ENCODE measurements at regions not wholly inside any gene's neighbourhood (a gene's known extent, or its start where the extent isn't known, plus 50 kb on each side); places are given as distances from the start of the nearest gene placed in this dataset.
"Not testable (repeated sequence)": the region's sequence is repeated elsewhere in the genome, so short reads cannot be mapped to it uniquely, and the experiment has no call there.

DNA sequence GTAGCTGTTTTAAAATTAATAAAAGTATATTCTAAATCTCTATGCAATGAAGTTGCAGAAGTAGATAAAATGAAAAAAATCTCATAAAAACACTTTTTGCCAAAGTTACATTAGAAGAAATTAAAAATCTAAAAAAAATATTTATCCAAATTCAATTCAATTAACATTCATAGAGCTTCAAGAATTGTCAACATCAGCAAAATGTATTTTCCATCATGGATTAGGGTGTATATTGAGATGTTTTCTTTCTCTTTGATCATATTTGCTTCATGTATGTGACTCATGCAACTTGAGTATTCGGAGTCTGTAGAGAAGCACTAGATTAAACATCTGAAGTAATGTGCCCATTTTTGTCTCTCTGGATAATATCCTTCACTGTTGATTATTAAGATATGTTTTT lies 415.3 kb upstream of the FAM174A start:
- BruUV-seq (replicated peaks): no TSS peak

DNA sequence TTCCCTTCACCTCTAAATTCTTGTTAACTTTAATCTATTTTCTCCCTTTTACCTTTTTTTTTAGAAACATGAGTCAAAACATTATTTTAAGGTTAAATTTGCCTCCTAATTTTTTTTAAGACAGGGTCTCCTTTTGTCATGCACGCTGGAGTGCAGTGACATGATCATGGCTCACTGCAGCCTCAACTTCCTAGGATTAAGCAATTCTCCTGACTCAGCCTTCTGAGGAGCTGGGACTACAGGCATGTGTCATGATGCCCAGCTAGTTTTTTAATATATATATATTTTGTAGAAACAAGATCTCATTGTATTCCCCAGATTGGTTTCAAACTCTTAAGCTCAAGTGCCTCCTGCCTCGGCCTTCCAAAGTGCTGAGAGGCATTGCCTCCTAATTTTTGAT lies 424.7 kb upstream of the FAM174A start:
- TF ChIP-seq CTCF (IDR thresholded peaks at IDR 0.05; ENCODE audit: insufficient read depth in 1 of 2, low read depth in 1 of 2, low read length in 1 of 2, severe bottlenecking in 1 of 2, unreplicated experiment in 1 of 2): no peak
- H3K4me1 ChIP-seq: no peaks in the 10 kb centered on the region
- H3K36me3 ChIP-seq (ENCODE audit: control insufficient read depth, insufficient read depth, low read length): no peaks in the 10 kb centered on the region
- Mint-ChIP-seq H3K27me3 (ENCODE audit: insufficient read depth, unreplicated experiment) (no peaks in the 10 kb centered on the region), H3K4me3 (ENCODE audit: unreplicated experiment) (no peak overlapping the region), H3K9me3 (ENCODE audit: unreplicated experiment) (peaks cover 22% of the 10 kb centered on the region), H3K36me3 (ENCODE audit: insufficient read depth, unreplicated experiment) (no peaks in the 10 kb centered on the region), H3K4me1 (ENCODE audit: low read depth, unreplicated experiment) (no peaks in the 10 kb centered on the region), H3K27ac (ENCODE audit: unreplicated experiment) (no peak overlapping the region)
- CTCF ChIA-PET: no interaction called here
- intact Hi-C loops (cut with micrococcal nuclease; ENCODE audit: unreplicated experiment): no loop called here
- no peaks in the 10 kb centered on the region for H3K27me3 ChIP-seq (replicated peaks; ENCODE audit: control insufficient read depth, insufficient read depth, low read length)
- DNase-seq: no peak
- no TSS peak for BruUV-seq (replicated peaks)
- H3K4me3 ChIP-seq (ENCODE audit: low read depth, low read length): no peak overlapping the region
- POLR2A ChIA-PET: no interaction called here
- H3K9me3 ChIP-seq: no peaks in the 10 kb centered on the region; the same call in 1 of the 2 replicates

More for the DNA sequence above, 415.3 kb upstream of the FAM174A start:
- Mint-ChIP-seq H3K9me3 (ENCODE audit: unreplicated experiment) (no peaks in the 10 kb centered on the region), H3K4me1 (ENCODE audit: low read depth, unreplicated experiment) (no peaks in the 10 kb centered on the region), H3K4me3 (ENCODE audit: unreplicated experiment) (no peak overlapping the region), H3K27ac (ENCODE audit: unreplicated experiment) (no peak overlapping the region), H3K36me3 (ENCODE audit: insufficient read depth, unreplicated experiment) (no peaks in the 10 kb centered on the region), H3K27me3 (ENCODE audit: insufficient read depth, unreplicated experiment) (peaks cover 5% of the 10 kb centered on the region)
- no peaks in the 10 kb centered on the region for H3K4me1 ChIP-seq
- no peaks in the 10 kb centered on the region for H3K36me3 ChIP-seq (ENCODE audit: control insufficient read depth, insufficient read depth, low read length)
- no peak overlapping the region for H3K4me3 ChIP-seq (ENCODE audit: low read depth, low read length)
- no peaks in the 10 kb centered on the region for H3K9me3 ChIP-seq
- no peak for DNase-seq
- H3K27me3 ChIP-seq (replicated peaks; ENCODE audit: control insufficient read depth, insufficient read depth, low read length): no peaks in the 10 kb centered on the region
- intact Hi-C loops (cut with micrococcal nuclease; ENCODE audit: unreplicated experiment): no loop called here
- POLR2A ChIA-PET: no interaction called here
- TF ChIP-seq CTCF (IDR thresholded peaks at IDR 0.05; ENCODE audit: insufficient read depth in 1 of 2, low read depth in 1 of 2, low read length in 1 of 2, severe bottlenecking in 1 of 2, unreplicated experiment in 1 of 2): no peak
- CTCF ChIA-PET: no interaction called here

DNA sequence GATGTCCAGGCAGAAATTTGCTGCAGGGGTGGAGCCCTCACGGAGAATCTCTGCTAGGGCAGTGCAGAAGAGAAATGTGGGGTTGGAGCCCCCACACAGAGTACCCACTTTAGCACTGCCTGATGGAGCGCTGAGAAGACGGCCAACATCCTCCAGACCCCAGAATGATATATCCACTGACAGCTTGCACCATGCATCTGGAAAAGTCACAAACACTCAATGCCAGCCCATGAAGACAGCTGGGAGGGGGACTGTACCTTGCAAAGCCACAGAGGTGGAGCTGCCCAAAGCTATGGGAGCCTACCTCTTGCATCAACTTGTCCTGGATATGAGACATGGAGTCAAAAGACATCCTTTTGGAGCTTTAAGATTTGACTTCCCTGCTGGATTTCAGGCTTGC lies 426.3 kb upstream of the FAM174A start:
- intact Hi-C loops (cut with micrococcal nuclease; ENCODE audit: unreplicated experiment): no loop called here
- Histone ChIP-seq H3K4me1 (no peaks in the 10 kb centered on the region), H3K27me3 (replicated peaks; ENCODE audit: control insufficient read depth, insufficient read depth, low read length) (no peaks in the 10 kb centered on the region), H3K9me3 (no peaks in the 10 kb centered on the region; the same call in 1 of the 2 replicates), H3K36me3 (ENCODE audit: control insufficient read depth, insufficient read depth, low read length) (no peaks in the 10 kb centered on the region), H3K4me3 (ENCODE audit: low read depth, low read length) (no peak overlapping the region)
- Mint-ChIP-seq H3K4me3 (ENCODE audit: unreplicated experiment) (no peak overlapping the region), H3K9me3 (ENCODE audit: unreplicated experiment) (peaks cover 22% of the 10 kb centered on the region), H3K36me3 (ENCODE audit: insufficient read depth, unreplicated experiment) (no peaks in the 10 kb centered on the region), H3K4me1 (ENCODE audit: low read depth, unreplicated experiment) (no peaks in the 10 kb centered on the region), H3K27ac (ENCODE audit: unreplicated experiment) (no peak overlapping the region), H3K27me3 (ENCODE audit: insufficient read depth, unreplicated experiment) (no peaks in the 10 kb centered on the region)
- no TSS peak for BruUV-seq (replicated peaks)
- POLR2A ChIA-PET: no interaction called here
- TF ChIP-seq CTCF (IDR thresholded peaks at IDR 0.05; ENCODE audit: insufficient read depth in 1 of 2, low read depth in 1 of 2, low read length in 1 of 2, severe bottlenecking in 1 of 2, unreplicated experiment in 1 of 2): no peak
- CTCF ChIA-PET: interaction anchor here (0.6 kb wide), 1 partner anchor 506 kb away, joined by 3 read pairs; no protein-coding TSS in a partner anchor
- no peak for DNase-seq

DNA sequence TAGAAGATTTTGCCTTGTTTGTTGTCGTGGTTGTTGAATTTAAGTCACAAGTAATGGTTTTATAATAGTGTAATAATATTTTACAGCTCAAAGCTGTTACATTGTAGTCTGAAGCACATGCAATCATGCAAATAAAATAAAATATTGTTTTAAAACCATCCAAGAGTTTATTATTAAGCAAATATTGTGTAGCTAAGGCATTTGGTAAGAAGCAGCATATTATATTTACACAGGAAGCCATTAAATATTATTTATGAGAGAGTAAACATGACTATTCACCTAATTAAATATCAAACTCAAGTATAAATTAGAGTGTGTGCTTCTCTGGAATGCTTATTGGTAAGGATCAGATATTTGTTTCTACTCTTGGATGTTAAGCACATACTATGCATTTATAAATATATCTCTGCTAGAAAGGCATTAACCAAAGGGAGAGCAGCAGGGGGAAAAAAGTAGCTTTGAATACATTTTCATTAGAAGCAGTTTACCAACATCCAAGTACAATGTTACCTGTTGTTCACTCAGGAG lies 431.5 kb upstream of the FAM174A start:
- H3K27me3 Mint-ChIP-seq (ENCODE audit: insufficient read depth, unreplicated experiment); CTCF ChIA-PET; H3K4me3 Mint-ChIP-seq (ENCODE audit: unreplicated experiment); intact Hi-C loops (cut with micrococcal nuclease; ENCODE audit: unreplicated experiment); POLR2A ChIA-PET; H3K27me3 ChIP-seq (replicated peaks; ENCODE audit: control insufficient read depth, insufficient read depth, low read length); H3K4me1 ChIP-seq; H3K9me3 ChIP-seq; H3K4me1 Mint-ChIP-seq (ENCODE audit: low read depth, unreplicated experiment); H3K36me3 ChIP-seq (ENCODE audit: control insufficient read depth, insufficient read depth, low read length); DNase-seq; H3K9me3 Mint-ChIP-seq (ENCODE audit: unreplicated experiment); H3K36me3 Mint-ChIP-seq (ENCODE audit: insufficient read depth, unreplicated experiment); BruUV-seq (replicated peaks); H3K4me3 ChIP-seq (ENCODE audit: low read depth, low read length); H3K27ac Mint-ChIP-seq (ENCODE audit: unreplicated experiment): not testable (repeated sequence)

DNA sequence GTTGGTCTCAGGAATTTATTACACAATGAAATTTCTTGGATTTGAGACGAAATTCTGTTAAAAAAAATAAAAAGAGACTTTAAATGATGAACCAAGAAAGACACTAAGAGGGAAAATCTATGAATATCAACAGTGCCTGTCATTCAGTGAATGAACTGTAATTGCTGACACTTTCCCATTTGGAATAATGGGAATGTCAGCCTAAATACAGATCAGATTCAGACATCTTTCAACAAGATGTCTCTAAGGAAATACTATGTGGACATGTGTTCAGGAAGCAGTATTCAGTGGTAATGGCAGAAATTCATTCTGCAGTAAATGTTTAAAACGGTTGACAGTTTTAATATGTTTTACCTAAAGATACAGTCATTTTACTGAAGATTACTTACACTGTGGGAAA lies 433.7 kb upstream of the FAM174A start:
- intact Hi-C loops (cut with micrococcal nuclease; ENCODE audit: unreplicated experiment): not testable (repeated sequence)

More for the DNA sequence above, 433.7 kb upstream of the FAM174A start:
- H3K4me3 Mint-ChIP-seq (ENCODE audit: unreplicated experiment); H3K27ac Mint-ChIP-seq (ENCODE audit: unreplicated experiment); DNase-seq; H3K4me3 ChIP-seq (ENCODE audit: low read depth, low read length); POLR2A ChIA-PET; H3K27me3 ChIP-seq (replicated peaks; ENCODE audit: control insufficient read depth, insufficient read depth, low read length); H3K9me3 Mint-ChIP-seq (ENCODE audit: unreplicated experiment); H3K4me1 ChIP-seq; H3K9me3 ChIP-seq; CTCF ChIA-PET; H3K27me3 Mint-ChIP-seq (ENCODE audit: insufficient read depth, unreplicated experiment); H3K36me3 ChIP-seq (ENCODE audit: control insufficient read depth, insufficient read depth, low read length); H3K4me1 Mint-ChIP-seq (ENCODE audit: low read depth, unreplicated experiment); H3K36me3 Mint-ChIP-seq (ENCODE audit: insufficient read depth, unreplicated experiment); BruUV-seq (replicated peaks): not testable (repeated sequence)
